HG03103 (cell line): ENCODE measurements at regions not wholly inside any gene's neighbourhood (a gene's known extent, or its start where the extent isn't known, plus 50 kb on each side); places are given as distances from the start of the nearest gene placed in this dataset.
"Not testable (repeated sequence)": the region's sequence is repeated elsewhere in the genome, so short reads cannot be mapped to it uniquely, and the experiment has no call there.

Experiments
- ATAC-seq: cut with Tn5 transposase; IDR thresholded peaks from one replicate; pipeline ENCODE4 v1.9.1; 2021; ENCODE audit warnings: low read depth; ENCODE audit not compliant: unreplicated experiment

GRCh38 chr5:50583621-50584020, 82.8 kb upstream of the PARP8 start:
- ATAC-seq: no peak

GRCh38 chr5:50588471-50588870, 78.0 kb upstream of the PARP8 start:
- not testable (repeated sequence) for ATAC-seq

DNA sequence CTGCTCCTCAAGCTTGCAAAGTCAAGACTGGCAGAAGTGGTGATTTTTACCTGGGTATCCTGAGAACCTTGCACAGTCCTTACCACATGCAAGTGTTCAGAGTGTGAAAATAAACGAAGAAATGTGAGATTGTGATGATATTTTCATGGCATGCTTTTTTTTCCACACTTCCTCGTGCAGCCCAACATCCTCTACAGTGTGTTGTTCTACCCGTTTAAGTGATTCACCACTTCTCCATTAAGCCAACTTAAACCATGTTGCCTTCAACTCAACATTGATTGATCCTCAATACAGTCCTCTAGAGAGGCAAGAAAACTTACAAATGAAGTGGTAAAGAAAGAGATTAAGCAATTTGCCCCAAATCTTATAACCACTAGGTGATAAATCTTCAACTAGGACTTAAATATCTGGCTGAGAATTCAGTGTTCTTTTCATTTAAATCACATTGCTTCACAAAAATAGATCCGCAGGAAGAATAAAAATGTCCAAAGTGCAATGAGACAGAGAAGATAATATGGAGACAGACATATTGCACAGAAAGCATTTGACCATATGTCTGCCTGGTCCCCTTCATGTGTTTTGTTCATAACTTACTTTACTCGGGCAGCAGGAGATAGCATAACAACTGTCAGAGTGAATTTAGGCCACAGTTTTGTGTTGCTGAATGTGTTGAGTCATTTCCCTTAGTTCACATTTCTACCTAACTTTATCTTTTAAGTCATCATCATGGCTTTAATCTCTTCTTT, 75.8 kb upstream of the PARP8 start:
- ATAC-seq: not testable (repeated sequence)

- not testable (repeated sequence) for ATAC-seq
Observed at GRCh38 chr5:50591338-50591737, 75.1 kb upstream of the PARP8 start.

DNA sequence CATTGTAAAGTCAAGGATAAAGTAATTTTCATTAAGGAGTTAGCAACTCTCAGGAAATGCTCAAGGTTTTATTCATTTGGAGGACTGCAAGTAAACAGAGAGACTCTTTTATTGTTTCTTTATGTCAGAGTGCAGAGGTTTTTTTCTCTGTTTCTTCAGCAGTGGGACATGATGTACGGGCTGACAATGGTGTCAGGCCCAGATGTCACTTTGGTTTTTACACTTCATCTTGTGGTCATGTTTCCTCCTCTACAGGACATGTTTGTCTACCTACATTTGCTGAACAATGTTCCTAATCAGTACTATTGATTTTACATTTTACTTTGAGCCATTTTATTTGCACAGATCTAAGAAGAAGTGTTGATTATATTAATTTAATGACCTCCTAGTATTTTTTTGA, 72.8 kb upstream of the PARP8 start:
- ATAC-seq: no peak

DNA sequence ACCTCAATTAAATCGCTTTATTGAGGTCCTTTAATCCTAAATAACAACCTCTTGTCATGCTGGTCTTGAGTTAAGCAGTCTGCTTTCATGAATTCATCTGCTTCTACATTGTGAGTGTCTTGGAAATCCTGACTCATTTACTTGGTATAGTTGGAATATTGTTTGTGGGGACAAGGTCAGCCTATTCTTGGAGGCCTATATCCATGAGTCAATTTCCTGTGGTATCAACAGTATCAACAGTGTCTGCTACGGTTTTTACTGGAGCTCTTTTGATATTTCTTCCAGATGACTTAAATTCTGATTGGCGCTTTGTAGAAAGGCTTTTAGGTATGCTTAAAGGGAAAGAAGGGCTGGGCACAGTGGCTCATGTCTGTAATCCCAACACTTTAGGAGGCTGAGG, 71.2 kb upstream of the PARP8 start:
- ATAC-seq: no peak

- not testable (repeated sequence) for ATAC-seq
Observed at GRCh38 chr5:50601576-50601975, 64.9 kb upstream of the PARP8 start.

GRCh38 chr5:50606179-50606578, 60.3 kb upstream of the PARP8 start:
- no peak for ATAC-seq

- not testable (repeated sequence) for ATAC-seq
Observed at GRCh38 chr5:50607456-50607855, 59.0 kb upstream of the PARP8 start.

- not testable (repeated sequence) for ATAC-seq
Observed at GRCh38 chr5:50607953-50608705, 58.3 kb upstream of the PARP8 start.

DNA sequence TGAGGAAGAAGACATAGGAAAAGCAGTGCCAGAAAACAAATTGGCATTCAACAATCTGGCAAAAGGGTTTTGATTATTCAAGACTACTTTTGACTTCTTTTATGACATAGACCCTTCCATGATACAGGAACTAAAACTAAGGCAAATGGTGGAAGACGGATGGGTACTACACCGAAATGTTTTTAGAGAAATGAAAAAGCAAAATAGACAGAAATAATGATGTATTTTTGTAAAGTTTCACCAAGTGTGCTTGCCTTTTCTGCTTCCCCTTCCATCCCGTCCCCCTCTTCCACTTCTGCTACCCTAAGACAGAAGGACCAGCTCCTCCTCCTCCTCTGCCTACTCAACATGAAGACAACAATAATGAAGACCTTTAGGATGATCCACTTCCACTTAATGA, 53.4 kb upstream of the PARP8 start:
- ATAC-seq: not testable (repeated sequence)
